Stimulated activated CD8-positive, alpha-beta memory T cell treated with anti-CD3 and anti-CD28 coated beads, Interleukin-2, amount 100 ng/mL, for 1 hour (primary cell): ENCODE measurements at regions not wholly inside any gene's neighbourhood (a gene's known extent, or its start where the extent isn't known, plus 50 kb on each side); places are given as distances from the start of the nearest gene placed in this dataset.
"Not testable (repeated sequence)": the region's sequence is repeated elsewhere in the genome, so short reads cannot be mapped to it uniquely, and the experiment has no call there.

ENCODE experiments used
- DNase-seq, 2 donors: peaks; one replicate each; pipeline ENCODE4 v3.0.0-alpha.2; 2020; ENCODE audit warnings: low read depth in 2 of 2

DNA sequence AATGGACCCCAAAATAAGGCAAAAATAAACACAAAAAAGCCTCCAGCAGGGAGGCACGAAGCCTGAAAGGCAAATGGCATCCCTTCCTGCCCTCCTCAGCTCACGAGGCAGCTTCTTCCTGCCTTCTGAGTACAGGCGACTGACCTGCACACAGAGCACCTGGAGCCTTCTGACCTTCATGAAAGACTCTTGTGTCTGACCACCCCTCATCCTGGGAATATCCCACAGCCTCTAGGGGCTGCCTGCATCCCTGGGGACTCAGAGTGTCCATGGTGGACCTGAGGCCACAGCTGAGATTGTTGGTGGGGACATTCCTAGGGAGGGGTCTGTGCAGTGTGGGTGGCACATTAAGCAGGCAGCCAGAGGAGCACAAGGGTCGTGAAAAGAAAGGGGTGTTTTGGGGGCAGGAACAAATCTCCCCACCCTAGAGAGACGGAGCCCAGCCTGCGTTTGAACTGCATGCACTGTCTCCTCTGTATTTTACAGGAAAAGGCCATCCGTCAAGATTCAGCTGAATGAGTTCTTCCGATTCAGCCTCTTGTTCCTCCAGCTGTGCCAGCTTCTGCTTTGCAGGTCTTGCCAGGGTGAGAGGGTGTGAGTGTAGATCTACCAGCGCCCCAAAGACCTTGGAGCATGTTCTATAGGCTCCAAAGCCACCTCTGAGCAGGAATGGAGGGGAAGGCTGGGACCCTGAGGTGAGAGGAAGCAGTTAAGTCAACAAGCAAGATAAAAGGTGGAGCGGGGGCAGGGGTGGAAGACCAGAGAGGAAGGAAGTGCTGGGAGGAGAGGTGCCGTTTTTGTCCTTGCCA, 80.4 kb upstream of the MEF2A start:
- DNase-seq, result no peak

- no peak for DNase-seq
Observed at GRCh38 chr15:99485992-99486370, 79.8 kb upstream of the MEF2A start.

- DNase-seq, result no peak
Observed at GRCh38 chr15:99486371-99487336, 79.1 kb upstream of the MEF2A start.

GRCh38 chr15:99487337-99487730, 78.5 kb upstream of the MEF2A start:
- DNase-seq, result no peak

GRCh38 chr15:99492275-99492674, 73.5 kb upstream of the MEF2A start:
- DNase-seq, result no peak

DNA sequence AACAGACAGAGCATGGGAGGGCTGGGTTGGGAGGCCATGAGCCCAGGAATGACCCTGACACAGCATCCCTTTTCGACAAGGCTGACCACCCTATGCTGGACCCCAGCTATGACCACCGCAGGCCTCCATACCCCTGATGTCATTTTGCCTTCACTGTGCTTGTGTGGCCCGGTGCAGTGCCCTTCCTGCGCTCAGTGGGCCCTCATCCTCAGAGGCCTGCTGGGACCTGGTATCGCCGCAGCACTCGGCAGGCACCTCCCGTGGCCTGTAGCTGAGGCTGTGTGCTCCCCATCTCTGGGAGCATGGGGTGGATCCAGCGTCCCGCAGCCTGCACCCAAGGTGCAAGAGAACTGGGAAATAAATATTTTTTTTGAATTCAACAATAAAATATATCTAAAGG, 73.1 kb upstream of the MEF2A start:
- no peak for DNase-seq

GRCh38 chr15:99493461-99493860, 72.3 kb upstream of the MEF2A start:
- no peak for DNase-seq

DNA sequence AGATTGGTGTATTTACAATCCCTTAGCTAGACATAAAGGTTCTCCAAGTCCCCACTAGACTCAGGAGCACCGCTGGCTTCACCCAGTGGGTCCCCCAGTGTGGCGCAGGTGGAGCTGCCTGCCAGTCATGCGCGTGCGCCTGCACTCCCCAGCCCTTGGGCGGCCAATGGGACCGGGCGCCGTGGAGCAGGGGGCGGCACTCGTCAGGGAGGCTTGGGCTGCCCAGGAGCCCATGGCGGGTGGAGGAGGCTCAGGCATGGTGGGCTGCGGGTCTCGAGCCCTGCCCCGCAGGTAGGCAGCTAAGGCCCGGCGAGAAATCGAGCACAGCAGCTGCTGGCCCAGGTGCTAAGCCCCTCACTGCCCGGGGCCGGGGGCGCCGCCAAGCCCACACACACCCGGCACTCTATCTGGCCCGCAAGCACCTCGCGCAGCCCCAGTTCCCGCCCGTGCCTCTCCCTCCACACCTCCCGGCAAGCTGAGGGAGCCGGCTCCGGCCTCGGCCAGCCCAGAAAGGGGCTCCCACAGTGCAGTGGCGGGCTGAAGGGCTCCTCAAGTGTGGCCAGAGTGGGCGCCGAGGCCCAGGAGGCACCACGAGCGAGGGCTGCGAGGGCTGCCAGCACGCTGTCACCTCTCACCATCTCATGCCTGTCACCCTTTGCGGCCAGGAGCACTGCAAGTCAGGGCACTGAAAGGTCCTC, 71.1 kb upstream of the MEF2A start:
- not testable (repeated sequence) for DNase-seq

DNA sequence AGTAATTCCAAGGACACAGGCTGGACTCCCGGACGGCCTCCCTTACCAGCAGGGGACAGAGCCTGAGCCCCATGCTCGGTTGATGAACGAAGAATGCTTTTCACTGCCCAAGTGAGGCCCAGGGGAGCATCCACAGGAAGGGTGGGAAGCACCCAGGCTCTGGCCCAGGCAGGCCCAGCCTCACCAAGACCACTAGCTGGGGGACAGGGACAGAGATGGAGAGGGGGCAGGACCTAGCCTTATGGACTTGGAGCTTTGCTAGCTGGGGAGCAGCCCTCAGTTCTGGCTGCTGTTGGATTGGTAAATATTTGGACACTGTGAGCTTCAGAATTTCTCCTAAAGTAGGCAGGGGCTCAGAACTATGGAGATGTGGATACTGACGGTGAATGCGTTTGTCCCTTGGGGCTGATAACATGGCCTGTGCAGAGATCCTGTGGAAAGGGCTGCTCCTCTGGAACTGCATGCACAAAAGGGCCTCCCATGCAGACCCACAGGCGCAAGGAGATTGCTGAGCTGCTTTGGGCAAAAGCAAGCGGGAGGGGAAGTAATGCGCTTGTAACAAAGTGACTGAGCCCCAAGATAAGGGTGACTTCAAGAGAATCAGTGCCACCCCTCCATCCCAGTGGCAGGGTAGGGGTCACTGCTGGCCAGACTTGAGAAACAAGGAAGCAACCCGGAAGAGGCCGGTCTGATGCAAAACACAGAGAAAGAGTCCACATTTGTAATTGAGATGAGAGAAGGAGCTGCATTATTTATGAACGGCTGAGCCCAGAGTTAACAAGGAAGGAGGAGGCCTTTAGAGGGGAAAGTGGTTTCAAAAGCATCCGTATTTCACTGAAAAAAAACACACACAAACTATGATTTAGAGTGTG, 70.1 kb upstream of the MEF2A start:
- no peak for DNase-seq

GRCh38 chr15:99496302-99496629, 69.5 kb upstream of the MEF2A start:
- no peak for DNase-seq

GRCh38 chr15:99502182-99502581, 63.6 kb upstream of the MEF2A start:
- no peak for DNase-seq

- DNase-seq, result no peak
Observed at GRCh38 chr15:99502661-99503060, 63.1 kb upstream of the MEF2A start.

DNA sequence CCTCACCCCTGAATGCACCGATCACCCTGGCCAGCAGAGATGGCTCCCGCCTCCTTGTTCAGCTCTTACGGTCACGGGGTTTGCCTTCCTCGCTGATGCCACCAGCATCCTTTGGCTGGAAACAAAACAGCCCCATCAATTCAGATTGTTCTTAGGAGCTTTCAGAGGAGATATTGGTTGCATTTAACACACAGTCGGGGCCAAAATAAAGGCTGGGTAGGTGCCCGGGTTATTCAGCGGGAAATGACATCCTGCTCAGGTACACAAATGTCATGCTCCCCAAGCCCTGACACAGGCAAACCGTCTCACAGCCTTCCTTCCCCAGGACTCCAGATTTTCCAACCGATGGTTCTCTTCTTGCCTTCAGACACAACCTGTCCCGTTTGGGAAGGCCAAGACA, 62.4 kb upstream of the MEF2A start:
- DNase-seq, result no peak

GRCh38 chr15:99504071-99504822, 61.5 kb upstream of the MEF2A start:
- DNase-seq, result no peak

DNA sequence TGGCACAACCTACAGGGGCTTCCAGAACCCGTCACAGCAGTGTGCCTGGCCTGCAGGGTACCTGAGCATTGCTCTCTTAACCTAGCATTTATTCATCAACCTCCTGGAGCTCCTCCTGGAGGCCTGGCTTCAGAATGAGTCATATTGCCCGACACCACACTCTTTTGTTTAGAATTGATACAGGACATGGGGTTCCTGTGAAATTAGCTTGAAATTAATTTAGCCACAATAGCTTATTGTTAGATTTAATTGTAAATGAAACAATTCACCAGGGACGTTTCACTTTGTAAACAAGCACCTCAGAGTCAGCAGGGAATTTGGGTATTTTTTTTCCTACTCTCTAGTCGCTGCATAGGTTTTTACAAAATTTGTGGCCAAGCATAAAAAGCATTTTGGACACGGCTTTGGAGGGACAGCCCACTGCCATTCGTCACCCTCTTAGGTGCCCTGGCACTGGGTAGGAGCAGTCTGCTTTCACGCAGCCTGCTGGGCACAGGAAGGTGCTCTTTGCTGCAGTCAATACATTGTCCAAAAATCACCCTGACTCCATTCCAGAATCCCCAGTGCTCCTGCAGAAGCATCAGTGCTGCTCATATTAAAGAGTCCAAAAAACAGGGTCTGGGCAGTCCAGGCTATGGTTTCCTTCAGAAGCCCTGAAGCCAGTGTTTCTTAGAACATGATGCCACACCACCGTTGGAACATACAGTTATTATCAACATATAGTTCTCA, 60.8 kb upstream of the MEF2A start:
- no peak for DNase-seq

DNA sequence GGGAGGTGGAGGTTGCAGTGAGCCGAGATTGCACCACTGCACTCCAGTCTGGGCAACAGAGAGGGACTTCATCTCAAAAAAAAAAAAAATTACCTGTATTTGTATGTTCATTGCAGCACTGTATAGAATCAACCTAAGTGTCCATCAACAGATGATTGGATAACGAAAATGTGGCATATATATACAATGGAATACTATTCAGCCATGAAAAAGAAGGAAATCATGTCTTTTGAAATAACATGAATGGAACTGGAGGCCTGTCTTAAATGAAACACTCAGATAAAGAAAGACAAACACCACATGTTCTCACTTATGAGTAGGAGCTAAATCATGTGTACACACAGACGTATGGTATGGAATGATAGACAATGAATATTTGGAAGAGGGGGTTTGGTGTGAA, 59.4 kb upstream of the MEF2A start:
- DNase-seq, result no peak

DNA sequence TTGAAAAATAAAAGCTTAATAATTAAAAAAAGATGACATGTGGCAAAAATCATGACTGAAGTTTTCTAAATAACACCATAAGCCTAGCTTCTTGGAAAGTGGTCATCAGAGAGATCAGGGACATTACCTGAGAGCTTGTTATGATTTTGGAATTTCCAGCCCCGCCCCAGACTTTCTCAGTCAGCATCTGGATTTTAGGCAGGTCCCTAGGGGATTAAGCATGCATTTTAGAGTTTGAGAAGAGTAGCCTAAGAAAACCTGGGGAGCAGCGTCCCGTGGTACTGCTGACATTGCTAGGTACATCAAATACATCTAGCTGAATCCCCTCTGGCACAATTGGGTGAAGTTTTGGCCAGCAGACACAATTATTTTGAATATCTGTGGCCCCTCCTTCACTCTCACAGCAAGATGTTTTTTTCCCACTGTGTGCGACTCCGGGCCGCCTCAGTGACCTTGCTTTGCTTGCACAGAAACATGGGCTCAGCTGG, 58.7 kb upstream of the MEF2A start:
- DNase-seq, result no peak

GRCh38 chr15:99507504-99508310, 58.1 kb upstream of the MEF2A start:
- DNase-seq, result no peak

GRCh38 chr15:99508311-99508645, 57.5 kb upstream of the MEF2A start:
- no peak for DNase-seq
